Hepatocyte (in vitro differentiated cells): ENCODE measurements at regions not wholly inside any gene's neighbourhood (a gene's known extent, or its start where the extent isn't known, plus 50 kb on each side); places are given as distances from the start of the nearest gene placed in this dataset.

ENCODE experiments used
- EZH2 ChIP-seq: fragments of 200-600 bp; sonication (generic); IDR thresholded peaks from 2 replicates; pipeline ENCODE4 v1.6.1; 2016; ENCODE audit warnings: antibody characterized with exemption, mild to moderate bottlenecking, borderline replicate concordance
- TF ChIP-seq, protein P1 (sequence below): fragments of 200-600 bp; sonication (generic); IDR thresholded peaks from 2 replicates; pipeline ENCODE4 v1.5.1; 2016; ENCODE audit warnings: antibody characterized with exemption, mild to moderate bottlenecking; ENCODE audit not compliant: poor library complexity

DNA sequence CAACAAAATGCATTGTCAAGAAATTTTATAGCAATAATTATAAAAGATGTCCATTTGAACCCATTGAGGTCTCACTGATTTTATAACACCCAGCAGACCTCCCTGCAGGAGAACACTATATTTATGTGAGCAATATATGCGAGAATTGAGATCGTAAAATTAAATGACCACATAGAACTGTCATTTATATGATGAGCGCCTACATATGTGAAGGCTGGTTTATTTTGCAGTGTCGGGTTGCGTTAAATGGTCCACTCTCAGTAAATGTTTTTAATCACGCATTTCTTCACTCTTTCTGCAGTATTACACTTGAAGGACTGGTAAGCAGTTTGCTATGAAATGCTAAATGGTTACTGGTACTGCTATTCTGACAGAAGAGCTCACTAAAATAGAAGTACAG is 408.5 kb upstream of the AGTR1 start:
- TF ChIP-seq, protein P1, sequence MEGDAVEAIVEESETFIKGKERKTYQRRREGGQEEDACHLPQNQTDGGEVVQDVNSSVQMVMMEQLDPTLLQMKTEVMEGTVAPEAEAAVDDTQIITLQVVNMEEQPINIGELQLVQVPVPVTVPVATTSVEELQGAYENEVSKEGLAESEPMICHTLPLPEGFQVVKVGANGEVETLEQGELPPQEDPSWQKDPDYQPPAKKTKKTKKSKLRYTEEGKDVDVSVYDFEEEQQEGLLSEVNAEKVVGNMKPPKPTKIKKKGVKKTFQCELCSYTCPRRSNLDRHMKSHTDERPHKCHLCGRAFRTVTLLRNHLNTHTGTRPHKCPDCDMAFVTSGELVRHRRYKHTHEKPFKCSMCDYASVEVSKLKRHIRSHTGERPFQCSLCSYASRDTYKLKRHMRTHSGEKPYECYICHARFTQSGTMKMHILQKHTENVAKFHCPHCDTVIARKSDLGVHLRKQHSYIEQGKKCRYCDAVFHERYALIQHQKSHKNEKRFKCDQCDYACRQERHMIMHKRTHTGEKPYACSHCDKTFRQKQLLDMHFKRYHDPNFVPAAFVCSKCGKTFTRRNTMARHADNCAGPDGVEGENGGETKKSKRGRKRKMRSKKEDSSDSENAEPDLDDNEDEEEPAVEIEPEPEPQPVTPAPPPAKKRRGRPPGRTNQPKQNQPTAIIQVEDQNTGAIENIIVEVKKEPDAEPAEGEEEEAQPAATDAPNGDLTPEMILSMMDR: no peak
- no peak for TF ChIP-seq EZH2
